VCaP (cell line): ENCODE measurements at regions not wholly inside any gene's neighbourhood (a gene's known extent, or its start where the extent isn't known, plus 50 kb on each side); places are given as distances from the start of the nearest gene placed in this dataset.
"Not testable (repeated sequence)": the region's sequence is repeated elsewhere in the genome, so short reads cannot be mapped to it uniquely, and the experiment has no call there.

Experiments
- H3K27ac ChIP-seq: fragments of 450-650 bp; 2 replicates; pipeline ENCODE4 v1.5.1; 2017
- CTCF ChIP-seq: fragments of 450-650 bp; conservative IDR thresholded peaks from 2 replicates; pipeline ENCODE4 v1.5.1; 2017; ENCODE audit warnings: mild to moderate bottlenecking, moderate library complexity

GRCh38 chr2:116809109-116809508 is 1005.4 kb upstream of the DDX18 start:
- no peak for TF ChIP-seq CTCF
- H3K27ac ChIP-seq = no peak overlapping the region

- no peak for TF ChIP-seq CTCF
- H3K27ac ChIP-seq = no peak overlapping the region
Observed at GRCh38 chr2:116810071-116810470, 1004.4 kb upstream of the DDX18 start.

GRCh38 chr2:116810645-116811044 is 1003.8 kb upstream of the DDX18 start:
- TF ChIP-seq CTCF = no peak
- H3K27ac ChIP-seq = no peak overlapping the region

DNA sequence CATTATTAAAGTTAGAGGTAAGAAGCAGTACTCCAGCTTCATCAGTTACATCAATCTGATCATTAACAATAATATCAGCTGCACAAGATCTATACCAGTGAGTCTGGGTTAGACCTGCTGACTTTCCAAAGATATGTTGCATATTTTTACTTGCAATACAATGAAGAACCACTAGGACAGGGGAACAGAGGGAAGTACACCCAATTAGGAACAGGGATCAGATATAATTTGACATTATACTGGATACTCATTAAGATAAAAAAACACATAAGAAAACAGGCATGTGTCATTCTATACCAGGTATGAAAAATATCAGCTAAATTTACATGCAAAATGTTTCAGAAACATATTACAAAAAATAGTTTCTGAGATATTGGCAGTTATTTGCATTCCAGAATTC is 995.1 kb upstream of the DDX18 start:
- no peak overlapping the region for H3K27ac ChIP-seq
- TF ChIP-seq CTCF = no peak; the same call in 1 of the 2 replicates

DNA sequence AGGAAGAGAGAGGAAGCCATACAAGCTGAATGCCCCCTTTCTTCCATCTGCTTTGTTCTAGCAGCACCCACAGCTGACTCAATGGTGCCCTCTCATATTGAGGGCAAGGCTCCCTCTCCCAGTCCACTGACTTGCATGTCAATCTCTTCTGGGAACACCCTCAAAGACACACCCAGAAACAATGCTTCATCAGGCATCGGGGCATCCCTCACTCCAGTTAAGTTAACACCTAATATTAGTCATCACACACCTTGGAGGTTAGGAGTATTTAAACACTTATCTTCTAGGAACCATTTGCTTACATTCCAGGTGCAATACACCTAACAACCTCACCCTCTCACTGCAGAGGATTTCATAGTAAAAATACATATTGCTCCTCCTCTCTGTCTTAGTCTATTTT is 993.5 kb upstream of the DDX18 start:
- no peak for TF ChIP-seq CTCF

GRCh38 chr2:116829543-116829942 is 984.9 kb upstream of the DDX18 start:
- H3K27ac ChIP-seq = not testable (repeated sequence)

More for the DNA sequence above, 993.5 kb upstream of the DDX18 start:
- no peak overlapping the region for H3K27ac ChIP-seq

GRCh38 chr2:116832148-116832547 is 982.3 kb upstream of the DDX18 start:
- no peak for TF ChIP-seq CTCF
- no peak overlapping the region for H3K27ac ChIP-seq

DNA sequence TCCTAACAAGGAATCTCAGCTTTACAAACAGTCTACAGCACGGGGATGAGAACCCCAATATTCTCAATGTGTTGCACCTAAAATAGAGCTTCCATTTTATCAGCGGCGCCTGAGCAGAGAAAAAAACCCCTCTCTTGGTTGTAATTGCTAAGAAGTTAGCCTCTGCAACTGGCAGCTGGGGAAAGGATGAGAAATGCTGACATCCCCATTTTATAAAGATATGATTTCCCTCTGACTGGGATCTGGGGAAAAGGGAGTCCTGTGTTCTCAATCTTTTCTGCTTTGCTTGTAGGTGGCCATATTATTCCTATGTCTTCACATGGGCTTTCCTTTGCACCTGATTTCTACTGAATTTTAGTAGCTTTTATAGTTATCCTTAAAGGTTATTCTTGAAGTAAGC is 981.4 kb upstream of the DDX18 start:
- no peak for TF ChIP-seq CTCF
- no peak overlapping the region for H3K27ac ChIP-seq
